ENCODE measurements at regions not wholly inside any gene's neighbourhood (a gene's known extent, or its start where the extent isn't known, plus 50 kb on each side); places are given as distances from the start of the nearest gene placed in this dataset.
"Not testable (repeated sequence)": the region's sequence is repeated elsewhere in the genome, so short reads cannot be mapped to it uniquely, and the experiment has no call there.

- Histone ChIP-seq H3K9me3 (no peaks in the 10 kb centered on the region), H3K36me3 (no peaks in the 10 kb centered on the region), H3K27ac (no peak overlapping the region), H3K4me1 (no peaks in the 10 kb centered on the region), H3K4me3 (no peak overlapping the region), H3K27me3 (no peaks in the 10 kb centered on the region)
- DNase-seq, result no peak
- intact Hi-C loops (cut with DNase I; ENCODE audit: low total_unique reads), result no loop called here
- TF ChIP-seq, protein P1, sequence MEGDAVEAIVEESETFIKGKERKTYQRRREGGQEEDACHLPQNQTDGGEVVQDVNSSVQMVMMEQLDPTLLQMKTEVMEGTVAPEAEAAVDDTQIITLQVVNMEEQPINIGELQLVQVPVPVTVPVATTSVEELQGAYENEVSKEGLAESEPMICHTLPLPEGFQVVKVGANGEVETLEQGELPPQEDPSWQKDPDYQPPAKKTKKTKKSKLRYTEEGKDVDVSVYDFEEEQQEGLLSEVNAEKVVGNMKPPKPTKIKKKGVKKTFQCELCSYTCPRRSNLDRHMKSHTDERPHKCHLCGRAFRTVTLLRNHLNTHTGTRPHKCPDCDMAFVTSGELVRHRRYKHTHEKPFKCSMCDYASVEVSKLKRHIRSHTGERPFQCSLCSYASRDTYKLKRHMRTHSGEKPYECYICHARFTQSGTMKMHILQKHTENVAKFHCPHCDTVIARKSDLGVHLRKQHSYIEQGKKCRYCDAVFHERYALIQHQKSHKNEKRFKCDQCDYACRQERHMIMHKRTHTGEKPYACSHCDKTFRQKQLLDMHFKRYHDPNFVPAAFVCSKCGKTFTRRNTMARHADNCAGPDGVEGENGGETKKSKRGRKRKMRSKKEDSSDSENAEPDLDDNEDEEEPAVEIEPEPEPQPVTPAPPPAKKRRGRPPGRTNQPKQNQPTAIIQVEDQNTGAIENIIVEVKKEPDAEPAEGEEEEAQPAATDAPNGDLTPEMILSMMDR (IDR thresholded peaks at IDR 0.05), result no peak
- TF ChIP-seq POLR2AphosphoS5 (IDR thresholded peaks at IDR 0.05) (no peak), POLR2A (IDR thresholded peaks at IDR 0.05) (no peak), EP300 (IDR thresholded peaks at IDR 0.05; ENCODE audit: low read depth) (no peak)
- in situ Hi-C loops (cut with MboI; ENCODE audit: low pct_ligation_motif_present in 1 of 4, low pct_unique_long_range_greater_than_20kb in 1 of 4, low sequenced_read_pairs in 3 of 4), result no loop called here
- WGBS, 2 donors (ENCODE audit: low coverage in 1 of 2), result 23 to 25% methylated on average over 5 of the region's 5 CpGs
These were observed 655.0 kb downstream of the RWDD3 start for GRCh38 chr1:95888941-95889390.

DNA sequence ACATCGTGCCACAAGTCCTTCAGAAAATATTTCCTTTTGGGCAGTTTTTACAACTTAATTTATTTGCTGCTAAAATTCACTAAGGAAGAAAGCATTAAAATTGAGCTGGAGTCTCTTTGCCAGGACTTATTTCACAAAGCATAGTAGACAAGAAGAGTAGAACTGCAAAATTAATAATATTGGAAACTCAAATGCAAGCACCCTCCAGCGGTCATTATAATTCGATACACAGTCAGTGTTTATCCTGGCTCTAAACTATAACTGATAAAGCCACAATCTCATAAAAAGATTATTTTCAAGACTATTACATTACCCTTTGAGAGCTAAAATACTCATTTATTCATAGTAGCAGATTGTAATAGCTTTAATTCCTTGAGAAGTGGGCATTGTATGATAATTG, 655.4 kb downstream of the RWDD3 start:
- Histone ChIP-seq H3K36me3 (no peaks in the 10 kb centered on the region), H3K27ac (no peak overlapping the region), H3K4me1 (no peaks in the 10 kb centered on the region), H3K27me3 (no peaks in the 10 kb centered on the region), H3K9me3 (no peaks in the 10 kb centered on the region), H3K4me3 (no peak overlapping the region)
- DNase-seq, result no peak
- intact Hi-C loops (cut with DNase I; ENCODE audit: low total_unique reads), result no loop called here
- TF ChIP-seq, protein P1 (IDR thresholded peaks at IDR 0.05), result no peak
- TF ChIP-seq POLR2A (IDR thresholded peaks at IDR 0.05) (no peak), EP300 (IDR thresholded peaks at IDR 0.05; ENCODE audit: low read depth) (no peak), POLR2AphosphoS5 (IDR thresholded peaks at IDR 0.05) (no peak)
- WGBS, 2 donors (ENCODE audit: low coverage in 1 of 2), result 42 to 55% methylated on average over 3 of the region's 3 CpGs
- in situ Hi-C loops (cut with MboI; ENCODE audit: low pct_ligation_motif_present in 1 of 4, low pct_unique_long_range_greater_than_20kb in 1 of 4, low sequenced_read_pairs in 3 of 4), result no loop called here

DNA sequence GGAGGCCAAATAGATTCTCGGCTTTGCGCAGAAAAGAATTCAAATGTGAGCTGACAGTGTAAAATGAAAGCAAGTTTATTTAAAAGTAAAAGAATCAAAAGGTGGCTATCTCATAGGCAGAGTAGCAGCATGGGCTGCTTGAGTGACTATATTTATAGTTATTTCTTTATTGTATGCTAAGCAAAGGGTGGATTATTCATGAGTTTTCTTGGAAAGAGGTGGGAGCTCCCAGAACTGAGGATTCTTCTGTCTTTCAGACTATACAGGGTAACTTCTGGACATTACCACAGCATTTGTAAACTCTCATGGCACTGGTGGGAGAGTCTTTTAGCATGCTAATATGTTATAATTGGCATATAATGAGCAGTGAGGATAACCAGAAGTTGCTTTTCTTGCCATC, 659.9 kb downstream of the RWDD3 start:
- intact Hi-C loops (cut with DNase I; ENCODE audit: low total_unique reads), result no loop called here
- no peak for DNase-seq
- in situ Hi-C loops (cut with MboI; ENCODE audit: low pct_ligation_motif_present in 1 of 4, low pct_unique_long_range_greater_than_20kb in 1 of 4, low sequenced_read_pairs in 3 of 4), result no loop called here
- Histone ChIP-seq H3K9me3 (no peaks in the 10 kb centered on the region), H3K36me3 (no peaks in the 10 kb centered on the region), H3K27me3 (no peaks in the 10 kb centered on the region), H3K27ac (no peak overlapping the region), H3K4me1 (no peaks in the 10 kb centered on the region), H3K4me3 (no peak overlapping the region)
- TF ChIP-seq POLR2A (IDR thresholded peaks at IDR 0.05) (no peak), POLR2AphosphoS5 (IDR thresholded peaks at IDR 0.05) (no peak), EP300 (IDR thresholded peaks at IDR 0.05; ENCODE audit: low read depth) (no peak)
- TF ChIP-seq, protein P1 (IDR thresholded peaks at IDR 0.05), result no peak
- 97 to 100% methylated on average over 1 to 2 of the region's 2 CpGs for WGBS, 2 donors (ENCODE audit: low coverage in 1 of 2)

GRCh38 chr1:95903060-95903459, 669.0 kb downstream of the RWDD3 start:
- in situ Hi-C loops (cut with MboI; ENCODE audit: low pct_ligation_motif_present in 1 of 4, low pct_unique_long_range_greater_than_20kb in 1 of 4, low sequenced_read_pairs in 3 of 4), result no loop called here
- no peak for DNase-seq
- no peaks in the 10 kb centered on the region for H3K4me1 ChIP-seq
- no peaks in the 10 kb centered on the region for H3K36me3 ChIP-seq
- no peak overlapping the region for H3K27ac ChIP-seq
- intact Hi-C loops (cut with DNase I; ENCODE audit: low total_unique reads), result no loop called here
- WGBS, 2 donors (ENCODE audit: low coverage in 1 of 2), result 38 to 50% methylated on average over 2 of the region's 2 CpGs
- no peaks in the 10 kb centered on the region for H3K27me3 ChIP-seq
- H3K9me3 ChIP-seq, result no peaks in the 10 kb centered on the region
- no peak overlapping the region for H3K4me3 ChIP-seq
- TF ChIP-seq POLR2A (IDR thresholded peaks at IDR 0.05) (no peak), POLR2AphosphoS5 (IDR thresholded peaks at IDR 0.05) (no peak), EP300 (IDR thresholded peaks at IDR 0.05; ENCODE audit: low read depth) (no peak)

GRCh38 chr1:95905818-95906395, 671.9 kb downstream of the RWDD3 start:
- 73 to 80% methylated on average over 1 of the region's 1 CpG for WGBS, 2 donors (ENCODE audit: low coverage in 1 of 2)
- H3K4me1 ChIP-seq, result no peaks in the 10 kb centered on the region
- in situ Hi-C loops (cut with MboI; ENCODE audit: low pct_ligation_motif_present in 1 of 4, low pct_unique_long_range_greater_than_20kb in 1 of 4, low sequenced_read_pairs in 3 of 4) (no loop called here), intact Hi-C loops (cut with DNase I; ENCODE audit: low total_unique reads) (no loop called here)
- DNase-seq, result no peak
- TF ChIP-seq POLR2A (IDR thresholded peaks at IDR 0.05), result no peak
- TF ChIP-seq, protein P1 (IDR thresholded peaks at IDR 0.05), result no peak
- no peak for TF ChIP-seq EP300 (IDR thresholded peaks at IDR 0.05; ENCODE audit: low read depth)
- no peaks in the 10 kb centered on the region for H3K9me3 ChIP-seq
- no peaks in the 10 kb centered on the region for H3K27me3 ChIP-seq
- no peak overlapping the region for H3K27ac ChIP-seq
- H3K4me3 ChIP-seq, result no peak overlapping the region
- H3K36me3 ChIP-seq, result no peaks in the 10 kb centered on the region

DNA sequence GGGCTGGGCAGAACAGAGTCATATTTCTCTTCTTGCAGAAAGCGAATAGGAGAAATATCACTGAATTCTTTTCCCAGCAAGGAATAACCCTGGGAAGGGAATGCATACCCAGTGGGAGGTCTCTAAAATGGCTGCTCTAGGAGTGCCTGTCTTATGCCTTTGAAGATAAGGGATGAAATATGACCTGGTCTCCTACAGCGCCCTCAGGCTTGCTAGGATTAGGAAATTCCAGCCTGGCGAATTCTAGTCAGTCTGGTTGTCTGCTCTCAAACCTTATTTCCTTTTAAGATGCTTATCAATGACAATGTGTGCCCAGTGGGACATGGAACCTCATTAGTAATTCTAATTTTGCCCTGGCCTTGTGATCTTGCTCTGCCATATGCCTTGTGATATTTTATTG, 677.7 kb downstream of the RWDD3 start:
- WGBS, 2 donors (ENCODE audit: low coverage in 1 of 2), result 84 to 100% methylated on average over 2 to 3 of the region's 3 CpGs
- H3K36me3 ChIP-seq; H3K27me3 ChIP-seq; H3K4me1 ChIP-seq; intact Hi-C loops (cut with DNase I; ENCODE audit: low total_unique reads); H3K9me3 ChIP-seq; H3K27ac ChIP-seq; DNase-seq; in situ Hi-C loops (cut with MboI; ENCODE audit: low pct_ligation_motif_present in 1 of 4, low pct_unique_long_range_greater_than_20kb in 1 of 4, low sequenced_read_pairs in 3 of 4); H3K4me3 ChIP-seq: not testable (repeated sequence)
